GM12875 (cell line): ENCODE measurements at regions not wholly inside any gene's neighbourhood (a gene's known extent, or its start where the extent isn't known, plus 50 kb on each side); places are given as distances from the start of the nearest gene placed in this dataset.

Experiments used
- H3K4me3 ChIP-seq: one replicate; pipeline ENCODE4 v1.5.1; 2011; ENCODE audit warnings: low read depth, low read length, control low read depth
- TF ChIP-seq, protein P1 (sequence below): IDR thresholded peaks from 2 replicates; pipeline ENCODE4 v1.5.1; 2011; ENCODE audit warnings: low read depth, mild to moderate bottlenecking, control low read depth, inconsistent platforms, low read length, moderate library complexity, borderline replicate concordance; ENCODE audit not compliant: insufficient read depth

- TF ChIP-seq, protein P1, sequence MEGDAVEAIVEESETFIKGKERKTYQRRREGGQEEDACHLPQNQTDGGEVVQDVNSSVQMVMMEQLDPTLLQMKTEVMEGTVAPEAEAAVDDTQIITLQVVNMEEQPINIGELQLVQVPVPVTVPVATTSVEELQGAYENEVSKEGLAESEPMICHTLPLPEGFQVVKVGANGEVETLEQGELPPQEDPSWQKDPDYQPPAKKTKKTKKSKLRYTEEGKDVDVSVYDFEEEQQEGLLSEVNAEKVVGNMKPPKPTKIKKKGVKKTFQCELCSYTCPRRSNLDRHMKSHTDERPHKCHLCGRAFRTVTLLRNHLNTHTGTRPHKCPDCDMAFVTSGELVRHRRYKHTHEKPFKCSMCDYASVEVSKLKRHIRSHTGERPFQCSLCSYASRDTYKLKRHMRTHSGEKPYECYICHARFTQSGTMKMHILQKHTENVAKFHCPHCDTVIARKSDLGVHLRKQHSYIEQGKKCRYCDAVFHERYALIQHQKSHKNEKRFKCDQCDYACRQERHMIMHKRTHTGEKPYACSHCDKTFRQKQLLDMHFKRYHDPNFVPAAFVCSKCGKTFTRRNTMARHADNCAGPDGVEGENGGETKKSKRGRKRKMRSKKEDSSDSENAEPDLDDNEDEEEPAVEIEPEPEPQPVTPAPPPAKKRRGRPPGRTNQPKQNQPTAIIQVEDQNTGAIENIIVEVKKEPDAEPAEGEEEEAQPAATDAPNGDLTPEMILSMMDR: no peak
- no peak overlapping the region for H3K4me3 ChIP-seq
Measured at GRCh38 chr12:13719986-13720385, 261.4 kb downstream of the GRIN2B start.

DNA sequence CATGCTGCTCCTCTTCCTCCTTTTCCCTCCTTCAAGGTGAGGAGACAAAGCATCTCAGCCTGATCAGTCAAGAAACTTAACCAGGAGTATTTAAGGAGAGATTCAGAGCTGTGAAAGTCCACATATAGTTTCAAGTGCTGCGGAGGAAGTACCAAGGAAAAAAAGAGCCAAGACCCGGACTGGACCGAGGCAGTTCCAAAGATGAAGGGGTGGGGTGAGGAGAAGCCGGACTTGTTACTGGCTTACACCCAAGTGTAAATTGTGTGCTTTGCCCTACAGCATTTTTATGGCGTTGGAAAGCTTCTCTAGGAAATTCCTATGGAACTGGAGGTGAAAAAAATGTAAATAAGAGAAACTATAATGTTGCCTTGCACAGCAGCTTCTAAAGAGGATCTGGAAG, 263.1 kb downstream of the GRIN2B start:
- TF ChIP-seq, protein P1: no peak
- H3K4me3 ChIP-seq: no peak overlapping the region

GRCh38 chr12:13716119-13716518, 265.3 kb downstream of the GRIN2B start:
- no peak overlapping the region for H3K4me3 ChIP-seq
- TF ChIP-seq, protein P1: no peak

GRCh38 chr12:13713556-13714410, 267.6 kb downstream of the GRIN2B start:
- H3K4me3 ChIP-seq: no peak overlapping the region
- TF ChIP-seq, protein P1: no peak

- no peak overlapping the region for H3K4me3 ChIP-seq
- TF ChIP-seq, protein P1: no peak
Measured at GRCh38 chr12:13707829-13708228, 273.6 kb downstream of the GRIN2B start.

DNA sequence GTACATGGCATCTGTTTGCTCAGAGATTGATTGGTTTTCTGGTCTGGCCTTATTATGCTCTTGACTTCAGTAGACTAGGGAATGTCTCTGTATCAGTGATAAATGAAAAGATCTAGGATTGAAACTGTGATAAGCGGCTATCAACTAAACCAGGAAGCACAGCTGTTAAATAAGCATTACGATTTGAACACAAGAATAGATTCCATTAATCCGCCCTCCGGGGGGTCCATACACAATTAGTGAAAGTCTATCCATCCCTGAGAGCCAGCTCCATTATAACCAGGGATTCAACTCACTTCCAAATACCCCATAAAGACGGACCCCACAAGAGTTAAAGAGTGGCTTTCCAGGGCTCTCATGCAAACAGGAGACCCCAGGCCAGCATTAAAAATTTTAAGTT, 279.0 kb downstream of the GRIN2B start:
- TF ChIP-seq, protein P1: no peak
- H3K4me3 ChIP-seq: no peak overlapping the region

DNA sequence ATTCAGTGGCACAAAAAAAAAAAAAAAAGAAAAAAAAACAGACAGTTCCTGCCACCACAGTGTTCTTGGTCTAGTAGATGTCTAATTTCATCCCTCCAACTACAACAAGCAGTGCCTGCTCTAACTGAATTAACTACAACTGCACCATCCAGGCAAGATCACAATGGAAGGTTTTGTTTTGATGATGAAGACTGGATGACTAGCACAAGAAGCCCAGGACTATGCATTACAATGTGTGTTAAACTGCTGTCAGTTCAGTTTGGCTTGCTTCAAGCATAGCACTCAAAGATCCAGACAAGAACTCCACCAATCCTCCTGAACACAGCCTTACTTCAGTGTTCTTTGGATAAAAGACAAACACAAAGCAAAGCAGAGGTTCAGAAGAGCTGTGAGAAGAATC, 279.9 kb downstream of the GRIN2B start:
- TF ChIP-seq, protein P1: no peak
- no peak overlapping the region for H3K4me3 ChIP-seq
